ENCODE measurements at regions not wholly inside any gene's neighbourhood (a gene's known extent, or its start where the extent isn't known, plus 50 kb on each side); places are given as distances from the start of the nearest gene placed in this dataset.

GRCh38 chrX:36436361-36436760 is 516.8 kb downstream of the CFAP47 start:
- DNase-seq: no peak
- in situ Hi-C loops (cut with HindIII; ENCODE audit: low pct_ligation_motif_present, low pct_unique_long_range_greater_than_20kb, low sequenced_read_pairs): no loop called here

DNA sequence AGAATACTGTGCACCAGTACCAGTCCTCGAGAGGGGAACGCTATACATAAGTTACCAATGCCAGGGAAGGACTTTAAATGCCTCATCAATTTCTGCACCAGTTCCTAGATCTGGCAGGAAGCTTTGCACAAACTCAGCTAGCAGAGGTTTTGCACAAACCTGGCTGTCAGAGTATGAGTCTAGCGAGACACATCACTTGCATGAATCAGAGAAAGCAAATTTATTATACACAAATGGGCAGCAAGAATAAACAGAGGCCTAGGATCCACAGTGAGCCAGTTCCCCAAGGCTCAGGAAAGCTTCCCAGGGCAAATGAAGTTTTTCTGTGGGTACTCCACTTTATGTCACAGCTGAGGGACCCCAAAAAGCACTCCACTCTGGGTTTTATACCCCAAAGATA is 523.5 kb downstream of the CFAP47 start:
- DNase-seq: no peak
- in situ Hi-C loops (cut with HindIII; ENCODE audit: low pct_ligation_motif_present, low pct_unique_long_range_greater_than_20kb, low sequenced_read_pairs): no loop called here

DNA sequence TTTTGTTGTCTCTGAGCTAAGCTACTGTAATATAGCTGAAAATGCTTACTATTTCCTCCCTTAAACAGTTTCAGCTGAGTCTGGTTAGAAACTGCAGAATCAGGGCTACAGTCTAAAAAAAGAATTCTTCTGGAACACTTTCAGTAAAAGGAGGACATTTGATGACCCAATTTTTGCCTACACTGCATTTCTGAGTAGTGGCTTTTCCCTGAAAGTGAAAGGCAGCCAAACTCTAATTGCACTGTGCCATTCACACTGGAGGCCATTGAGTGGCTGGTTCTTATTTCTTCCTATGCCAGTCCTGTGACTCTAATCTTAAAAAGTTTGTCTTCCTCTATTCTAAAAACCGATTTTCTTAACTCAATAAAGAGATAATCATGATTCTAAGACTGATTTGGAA is 526.0 kb downstream of the CFAP47 start:
- no peak for DNase-seq
- in situ Hi-C loops (cut with HindIII; ENCODE audit: low pct_ligation_motif_present, low pct_unique_long_range_greater_than_20kb, low sequenced_read_pairs): no loop called here

DNA sequence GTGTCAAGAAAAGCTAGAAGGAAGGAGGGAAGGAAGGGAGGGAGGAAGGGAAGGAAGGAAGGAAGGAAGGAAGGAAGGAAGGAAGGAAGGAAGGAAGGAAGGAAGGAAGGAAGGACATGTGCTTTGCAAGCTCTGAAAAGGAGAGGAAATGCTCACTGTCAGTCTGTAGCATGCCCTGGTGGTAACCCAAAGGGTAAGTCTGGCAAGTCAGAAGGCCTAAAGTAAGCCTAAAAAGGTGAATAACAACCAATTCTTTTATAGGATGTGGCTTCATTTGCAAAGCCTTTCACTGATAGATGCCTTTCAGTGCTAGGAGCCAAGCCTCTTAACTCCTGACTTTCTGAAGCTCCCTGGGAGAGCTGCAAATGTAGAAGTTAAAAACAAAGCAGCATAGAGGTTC is 542.6 kb downstream of the CFAP47 start:
- DNase-seq: no peak
- in situ Hi-C loops (cut with HindIII; ENCODE audit: low pct_ligation_motif_present, low pct_unique_long_range_greater_than_20kb, low sequenced_read_pairs): no loop called here

DNA sequence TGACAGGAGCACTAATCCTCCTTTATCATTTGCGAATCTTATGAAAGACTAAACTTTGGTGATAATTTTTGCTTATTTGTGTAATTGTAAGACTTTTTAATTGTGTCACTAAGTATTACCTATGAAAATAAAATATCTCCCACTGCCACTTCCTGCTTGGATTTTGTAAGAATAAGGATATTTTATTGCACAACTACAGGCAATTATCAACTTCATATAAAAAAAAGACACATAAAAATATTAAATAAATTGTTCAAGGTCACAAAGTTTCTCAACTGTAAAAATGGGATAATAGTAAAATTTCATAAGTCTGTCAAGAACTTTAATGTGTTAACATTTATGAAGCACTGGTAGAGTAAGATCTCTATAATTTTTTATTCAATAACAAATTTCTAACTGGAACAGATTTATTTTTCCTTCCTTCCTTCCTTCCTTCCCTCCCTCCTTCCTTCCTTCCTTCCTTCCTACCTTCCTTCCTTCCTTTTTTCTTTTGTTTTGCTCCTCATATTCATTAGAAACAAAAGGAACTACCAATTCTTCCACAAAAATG is 527.6 kb upstream of the FAM47C start:
- in situ Hi-C loops (cut with HindIII; ENCODE audit: low pct_ligation_motif_present, low pct_unique_long_range_greater_than_20kb, low sequenced_read_pairs): no loop called here
- no peak for DNase-seq

- in situ Hi-C loops (cut with HindIII; ENCODE audit: low pct_ligation_motif_present, low pct_unique_long_range_greater_than_20kb, low sequenced_read_pairs): no loop called here
Measured at GRCh38 chrX:36501169-36501702, 506.9 kb upstream of the FAM47C start.

DNA sequence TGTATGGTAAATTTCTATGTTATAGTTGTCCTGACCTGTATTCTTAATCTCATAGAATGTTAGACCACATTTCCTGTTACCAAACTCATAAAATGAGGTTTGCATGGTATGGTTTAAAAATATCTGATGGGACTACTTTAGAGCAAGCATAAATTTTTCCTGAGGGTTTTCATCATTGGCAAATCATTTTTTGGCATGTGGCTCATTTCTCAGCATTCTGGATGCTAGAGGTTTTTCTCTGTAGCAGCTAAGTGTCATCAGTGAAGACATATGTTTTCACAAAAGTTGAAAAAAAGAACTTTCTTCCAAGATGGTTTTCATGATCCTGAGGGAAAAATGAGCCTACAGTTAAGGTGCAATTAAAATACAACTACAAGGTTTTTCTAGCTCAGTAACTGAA is 503.5 kb upstream of the FAM47C start:
- in situ Hi-C loops (cut with HindIII; ENCODE audit: low pct_ligation_motif_present, low pct_unique_long_range_greater_than_20kb, low sequenced_read_pairs): no loop called here

More at GRCh38 chrX:36501169-36501702, 506.9 kb upstream of the FAM47C start:
- no peak for DNase-seq

DNA sequence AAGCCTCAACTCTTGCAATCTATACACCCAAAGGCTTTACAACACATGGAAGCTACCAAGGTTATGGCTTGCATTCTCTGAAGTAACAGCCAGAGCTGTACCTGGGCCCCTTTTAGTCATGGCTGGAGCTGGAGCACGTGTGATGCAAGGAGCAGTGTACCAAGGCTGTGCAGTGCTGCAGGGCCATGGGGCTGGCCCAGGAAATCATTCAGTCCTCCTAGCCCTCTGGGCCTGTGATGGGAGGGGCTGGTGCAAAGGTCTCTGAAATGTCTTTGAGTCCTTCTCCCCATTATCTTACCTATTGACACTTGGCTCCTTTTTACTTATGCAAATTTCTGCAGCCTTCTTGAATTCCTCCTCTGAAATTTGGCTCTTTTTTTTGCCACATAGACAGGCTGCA is 500.1 kb upstream of the FAM47C start:
- DNase-seq: no peak
- in situ Hi-C loops (cut with HindIII; ENCODE audit: low pct_ligation_motif_present, low pct_unique_long_range_greater_than_20kb, low sequenced_read_pairs): no loop called here

More for the DNA sequence above, 503.5 kb upstream of the FAM47C start:
- DNase-seq: no peak

- no peak for DNase-seq
- in situ Hi-C loops (cut with HindIII; ENCODE audit: low pct_ligation_motif_present, low pct_unique_long_range_greater_than_20kb, low sequenced_read_pairs): no loop called here
Measured at GRCh38 chrX:36510736-36511135, 497.4 kb upstream of the FAM47C start.

- in situ Hi-C loops (cut with HindIII; ENCODE audit: low pct_ligation_motif_present, low pct_unique_long_range_greater_than_20kb, low sequenced_read_pairs): no loop called here
Measured at GRCh38 chrX:36528661-36529060, 479.5 kb upstream of the FAM47C start.

GRCh38 chrX:36534900-36535299 is 473.3 kb upstream of the FAM47C start:
- no peak for DNase-seq
- in situ Hi-C loops (cut with HindIII; ENCODE audit: low pct_ligation_motif_present, low pct_unique_long_range_greater_than_20kb, low sequenced_read_pairs): no loop called here

More at GRCh38 chrX:36528661-36529060, 479.5 kb upstream of the FAM47C start:
- DNase-seq: no peak

DNA sequence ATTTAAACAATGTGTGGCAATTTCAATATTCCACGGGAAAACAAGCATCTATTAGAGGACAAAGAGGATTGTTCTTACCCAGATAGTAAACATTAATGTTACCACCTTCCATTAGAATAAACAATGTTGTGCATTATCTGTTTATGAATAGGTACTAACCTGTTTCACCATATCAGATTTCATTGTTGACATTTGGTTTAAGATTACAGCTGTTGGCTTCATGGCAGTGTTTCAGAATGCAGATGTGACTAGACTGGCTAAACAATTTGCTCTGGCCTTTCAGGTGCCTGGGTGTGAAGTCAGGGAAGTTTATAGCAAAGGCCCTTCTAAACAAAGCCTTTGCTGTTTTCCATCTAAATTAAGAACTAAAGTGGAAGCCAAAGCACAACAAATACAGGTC is 464.7 kb upstream of the FAM47C start:
- no peak for DNase-seq
- in situ Hi-C loops (cut with HindIII; ENCODE audit: low pct_ligation_motif_present, low pct_unique_long_range_greater_than_20kb, low sequenced_read_pairs): no loop called here

DNA sequence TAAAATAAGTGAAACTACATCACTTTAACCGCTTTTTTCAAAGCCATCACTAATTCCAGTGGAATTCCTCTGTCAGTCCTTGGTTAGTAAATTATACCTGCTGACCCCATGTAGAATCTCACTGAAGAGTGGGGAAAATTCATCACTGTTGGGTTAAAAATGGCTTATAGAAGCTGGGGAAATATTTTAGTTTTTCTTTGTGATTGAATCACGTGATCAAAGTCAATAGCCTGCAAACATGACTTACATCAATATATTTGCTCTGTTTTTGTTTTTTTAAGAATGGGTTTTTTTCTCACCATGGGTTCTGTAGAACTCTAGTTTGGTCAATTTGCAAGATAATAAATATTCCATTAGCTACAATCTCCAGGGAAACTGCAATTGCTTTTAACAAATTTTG is 445.2 kb upstream of the FAM47C start:
- in situ Hi-C loops (cut with HindIII; ENCODE audit: low pct_ligation_motif_present, low pct_unique_long_range_greater_than_20kb, low sequenced_read_pairs): no loop called here
- no peak for DNase-seq

DNA sequence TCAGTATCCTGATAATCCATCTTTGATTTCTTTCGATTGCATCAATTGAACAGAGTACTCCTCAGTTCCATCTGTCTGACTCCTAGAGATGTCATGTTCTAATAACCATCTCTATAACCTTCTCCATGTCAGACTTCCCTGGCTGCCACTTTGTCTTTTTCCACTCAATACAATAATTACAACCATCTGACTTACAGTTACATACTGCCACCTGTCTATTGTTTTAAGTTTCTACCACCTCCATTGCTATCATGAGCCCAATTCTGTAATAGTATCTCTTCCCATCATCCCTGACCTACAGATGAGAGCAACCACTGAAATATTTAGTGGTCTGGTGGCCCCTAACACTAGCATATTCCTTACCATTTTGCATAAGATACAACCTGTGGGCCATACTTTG is 439.2 kb upstream of the FAM47C start:
- DNase-seq: peak; percentile 0
- in situ Hi-C loops (cut with HindIII; ENCODE audit: low pct_ligation_motif_present, low pct_unique_long_range_greater_than_20kb, low sequenced_read_pairs): no loop called here

- in situ Hi-C loops (cut with HindIII; ENCODE audit: low pct_ligation_motif_present, low pct_unique_long_range_greater_than_20kb, low sequenced_read_pairs): no loop called here
Measured at GRCh38 chrX:36573720-36574119, 434.4 kb upstream of the FAM47C start.

DNA sequence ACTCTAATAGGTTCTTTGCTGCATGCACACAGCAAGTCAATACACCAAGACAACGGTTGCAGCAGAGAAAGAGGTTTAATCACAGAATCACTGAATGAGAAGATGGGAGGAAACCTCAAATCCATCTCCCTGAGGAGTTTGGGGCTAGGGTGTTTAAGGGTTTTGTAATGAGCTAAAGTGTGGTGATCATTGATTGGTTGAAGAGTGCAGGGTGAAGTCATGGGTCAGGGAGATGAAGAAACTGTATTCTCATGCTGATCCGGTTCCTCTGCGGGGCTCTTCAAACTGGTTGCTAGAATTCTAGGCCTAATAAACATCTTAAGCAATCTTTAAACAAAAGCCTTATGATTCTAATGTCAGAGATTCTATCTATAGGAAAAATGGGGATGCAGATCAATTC is 432.5 kb upstream of the FAM47C start:
- DNase-seq: no peak
- in situ Hi-C loops (cut with HindIII; ENCODE audit: low pct_ligation_motif_present, low pct_unique_long_range_greater_than_20kb, low sequenced_read_pairs): no loop called here

More at GRCh38 chrX:36573720-36574119, 434.4 kb upstream of the FAM47C start:
- DNase-seq: no peak

DNA sequence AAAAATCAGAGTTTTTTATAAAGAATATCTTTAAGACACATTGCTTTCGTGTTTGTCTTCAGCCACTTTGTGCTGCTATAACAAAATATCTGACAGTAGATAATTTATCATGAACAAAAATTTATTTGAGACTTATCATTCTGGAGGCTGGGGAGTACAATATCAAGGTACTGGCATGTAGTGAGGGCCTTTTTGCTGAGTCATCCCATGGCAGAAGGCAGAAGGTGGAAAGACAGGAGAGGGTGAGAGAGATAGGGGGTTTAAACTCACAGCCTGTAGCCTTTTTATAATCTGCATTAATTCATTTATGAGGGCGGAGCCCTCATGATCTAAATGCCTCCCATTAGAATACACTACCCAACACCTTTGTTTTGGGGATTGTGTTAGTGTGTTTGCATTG is 431.2 kb upstream of the FAM47C start:
- in situ Hi-C loops (cut with HindIII; ENCODE audit: low pct_ligation_motif_present, low pct_unique_long_range_greater_than_20kb, low sequenced_read_pairs): no loop called here
- no peak for DNase-seq

- no peak for DNase-seq
- in situ Hi-C loops (cut with HindIII; ENCODE audit: low pct_ligation_motif_present, low pct_unique_long_range_greater_than_20kb, low sequenced_read_pairs): no loop called here
Measured at GRCh38 chrX:36581030-36581429, 427.1 kb upstream of the FAM47C start.

DNA sequence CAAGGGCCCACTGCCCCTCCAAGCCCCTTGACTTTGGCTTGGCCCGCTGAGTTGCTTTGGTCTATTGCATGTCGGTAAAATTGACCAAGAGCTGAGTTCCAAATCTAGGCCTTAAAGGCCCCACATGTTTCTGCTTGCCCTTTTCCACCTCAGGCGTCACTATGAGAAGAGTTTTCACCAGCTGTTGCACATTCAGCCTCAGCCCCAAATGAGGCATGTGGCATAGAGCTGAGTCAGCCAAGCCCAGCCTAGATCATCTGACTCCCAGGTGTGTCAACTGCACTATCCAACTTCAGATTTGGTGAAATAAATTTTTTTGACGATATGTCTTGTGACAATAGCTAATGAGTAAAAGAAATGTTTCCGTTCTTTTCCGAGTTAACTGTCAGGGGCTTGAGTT is 424.5 kb upstream of the FAM47C start:
- DNase-seq: no peak
- in situ Hi-C loops (cut with HindIII; ENCODE audit: low pct_ligation_motif_present, low pct_unique_long_range_greater_than_20kb, low sequenced_read_pairs): no loop called here

- no peak for DNase-seq
- in situ Hi-C loops (cut with HindIII; ENCODE audit: low pct_ligation_motif_present, low pct_unique_long_range_greater_than_20kb, low sequenced_read_pairs): no loop called here
Measured at GRCh38 chrX:36609616-36610585, 398.3 kb upstream of the FAM47C start.
